Transverse colon (tissue), 4 donors: ENCODE measurements at regions not wholly inside any gene's neighbourhood (a gene's known extent, or its start where the extent isn't known, plus 50 kb on each side); places are given as distances from the start of the nearest gene placed in this dataset.

Experiments
- DNase-seq: peaks from one replicate; pipeline ENCODE4 v3.0.0-alpha.2; 2019
- H3K27ac ChIP-seq, 4 donors: fragments of 200-600 bp; sonication (generic); 2 replicates each; pipeline ENCODE4 v1.5.1; 2016 to 2018; ENCODE audit warnings: inconsistent platforms in 4 of 4
- H3K27me3 ChIP-seq: fragments of 200-600 bp; sonication (generic); 2 replicates; pipeline ENCODE4 v1.5.1; 2017; ENCODE audit warnings: inconsistent platforms
- H3K36me3 ChIP-seq, 4 donors: fragments of 200-600 bp; sonication (generic); 2 replicates each; pipeline ENCODE4 v1.5.1; 2017 to 2019; ENCODE audit warnings: inconsistent platforms in 4 of 4
- H3K4me1 ChIP-seq, 4 donors: fragments of 200-600 bp; sonication (generic); 2 replicates each; pipeline ENCODE4 v1.5.1; 2017 to 2020; ENCODE audit warnings: inconsistent platforms in 4 of 4
- H3K4me3 ChIP-seq, 4 donors: fragments of 200-600 bp; sonication (generic); 1 replicate in 1 of 4; 2 replicates in 3 of 4; pipeline versions ENCODE4 v1.5.1 to v1.6.1; 2017 to 2019; ENCODE audit warnings: inconsistent platforms in 4 of 4
- H3K9me3 ChIP-seq, 2 donors: fragments of 200-600 bp; sonication (generic); 2 replicates each; pipeline ENCODE4 v1.5.1; 2017 to 2019; ENCODE audit warnings: inconsistent platforms in 2 of 2
- EP300 ChIP-seq: sonication (generic); formaldehyde crosslinking; IDR thresholded peaks from one replicate; pipeline ENCODE4 v1.6.1; 2017; ENCODE audit warnings: antibody characterized with exemption, low read depth
- POLR2A ChIP-seq: fragments of 450-650 bp; IDR thresholded peaks from one replicate; pipeline ENCODE4 v1.6.1; 2016; ENCODE audit warnings: antibody characterized with exemption, mild to moderate bottlenecking, moderate library complexity
- POLR2AphosphoS5 ChIP-seq, 3 donors: sonication (generic); formaldehyde crosslinking; IDR thresholded peaks; one replicate each; pipeline ENCODE4 v1.6.1; 2016; ENCODE audit warnings: antibody characterized with exemption in 3 of 3
- WGBS, 2 donors: methylation state at CpG; one replicate each; pipeline ENCODE4 v1.1.5; 2018; ENCODE audit warnings: low coverage in 1 of 2; 5-methylcytosine and 5-hydroxymethylcytosine counted together
- in situ Hi-C, 4 donors: fragments of 200-750 bp; cut with MboI; loops; one replicate each; pipeline versions ENCODE4 v1.15.0 to v1.15.1; 2017; ENCODE audit warnings: low sequenced_read_pairs in 3 of 4, low pct_ligation_motif_present in 1 of 4, low pct_unique_long_range_greater_than_20kb in 1 of 4
- intact Hi-C: fragments of 100-400 bp; cut with DNase I; formaldehyde crosslinking; loops from one replicate; pipeline ENCODE4 v1.15.1; 2023; ENCODE audit warnings: low total_unique reads
- TF ChIP-seq, protein P1 (sequence below), 5 experiments: fragments of 200-600 bp in 3 of 5; fragments of 450-650 bp in 2 of 5; sonication (generic) in 3 of 5; IDR thresholded peaks; 1 replicate in 2 of 5; 2 replicates in 3 of 5; pipeline ENCODE4 v1.5.1; 2016 to 2017; ENCODE audit warnings: antibody characterized with exemption in 5 of 5, inconsistent platforms in 3 of 5, mild to moderate bottlenecking in 2 of 5, moderate library complexity in 1 of 5

DNA sequence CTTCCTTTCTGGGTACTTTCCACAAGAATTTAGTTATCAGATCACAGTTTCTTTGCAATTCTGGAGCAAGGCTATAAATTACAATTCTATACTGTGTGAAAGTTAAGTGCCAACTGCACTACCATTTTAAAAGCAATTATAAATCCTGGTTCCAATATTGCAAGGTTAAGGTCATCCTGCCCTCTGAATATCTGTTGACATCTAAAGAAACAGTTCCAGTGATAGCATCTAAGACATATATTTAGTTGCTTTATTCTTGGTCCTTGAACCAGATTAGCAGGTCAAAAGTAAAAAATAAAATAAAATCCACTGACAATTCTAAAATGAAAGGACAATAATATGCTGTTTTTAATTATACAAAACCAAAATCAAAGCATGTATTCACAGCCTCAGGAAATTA is 334.2 kb downstream of the ATXN7L3B start:
- H3K4me1 ChIP-seq, result no peaks in the 10 kb centered on the region
- intact Hi-C loops (no loop called here), in situ Hi-C loops (no loop called here)
- H3K27ac ChIP-seq, result no peak overlapping the region
- H3K4me3 ChIP-seq, result no peak overlapping the region
- no peaks in the 10 kb centered on the region for H3K9me3 ChIP-seq
- H3K36me3 ChIP-seq, result no peaks in the 10 kb centered on the region
- TF ChIP-seq POLR2AphosphoS5 (IDR thresholded peaks at IDR 0.05), result no peak
- TF ChIP-seq, protein P1, sequence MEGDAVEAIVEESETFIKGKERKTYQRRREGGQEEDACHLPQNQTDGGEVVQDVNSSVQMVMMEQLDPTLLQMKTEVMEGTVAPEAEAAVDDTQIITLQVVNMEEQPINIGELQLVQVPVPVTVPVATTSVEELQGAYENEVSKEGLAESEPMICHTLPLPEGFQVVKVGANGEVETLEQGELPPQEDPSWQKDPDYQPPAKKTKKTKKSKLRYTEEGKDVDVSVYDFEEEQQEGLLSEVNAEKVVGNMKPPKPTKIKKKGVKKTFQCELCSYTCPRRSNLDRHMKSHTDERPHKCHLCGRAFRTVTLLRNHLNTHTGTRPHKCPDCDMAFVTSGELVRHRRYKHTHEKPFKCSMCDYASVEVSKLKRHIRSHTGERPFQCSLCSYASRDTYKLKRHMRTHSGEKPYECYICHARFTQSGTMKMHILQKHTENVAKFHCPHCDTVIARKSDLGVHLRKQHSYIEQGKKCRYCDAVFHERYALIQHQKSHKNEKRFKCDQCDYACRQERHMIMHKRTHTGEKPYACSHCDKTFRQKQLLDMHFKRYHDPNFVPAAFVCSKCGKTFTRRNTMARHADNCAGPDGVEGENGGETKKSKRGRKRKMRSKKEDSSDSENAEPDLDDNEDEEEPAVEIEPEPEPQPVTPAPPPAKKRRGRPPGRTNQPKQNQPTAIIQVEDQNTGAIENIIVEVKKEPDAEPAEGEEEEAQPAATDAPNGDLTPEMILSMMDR (IDR thresholded peaks at IDR 0.05), result no peak
- no peaks in the 10 kb centered on the region for H3K27me3 ChIP-seq
- DNase-seq, result no peak

DNA sequence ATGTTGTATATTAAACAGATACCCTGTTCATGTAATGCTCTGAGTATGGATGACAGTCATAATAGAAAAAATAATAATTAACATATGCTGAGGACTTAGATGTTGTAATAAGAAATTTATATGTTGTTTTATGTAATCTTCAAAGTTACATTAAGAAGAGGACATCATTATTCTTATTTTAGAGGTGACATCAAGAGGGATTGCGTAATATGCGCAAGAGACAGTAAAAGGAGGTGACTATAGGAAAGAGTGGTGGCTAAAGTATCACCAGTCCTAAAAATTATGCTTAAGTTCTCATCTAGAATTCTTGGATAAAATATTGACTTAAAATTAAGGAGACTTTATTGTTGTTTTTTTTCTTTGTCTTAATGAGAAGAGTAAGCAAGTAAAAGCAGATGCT is 323.9 kb downstream of the KCNC2 start:
- no peak for DNase-seq
- no peaks in the 10 kb centered on the region for H3K9me3 ChIP-seq

DNA sequence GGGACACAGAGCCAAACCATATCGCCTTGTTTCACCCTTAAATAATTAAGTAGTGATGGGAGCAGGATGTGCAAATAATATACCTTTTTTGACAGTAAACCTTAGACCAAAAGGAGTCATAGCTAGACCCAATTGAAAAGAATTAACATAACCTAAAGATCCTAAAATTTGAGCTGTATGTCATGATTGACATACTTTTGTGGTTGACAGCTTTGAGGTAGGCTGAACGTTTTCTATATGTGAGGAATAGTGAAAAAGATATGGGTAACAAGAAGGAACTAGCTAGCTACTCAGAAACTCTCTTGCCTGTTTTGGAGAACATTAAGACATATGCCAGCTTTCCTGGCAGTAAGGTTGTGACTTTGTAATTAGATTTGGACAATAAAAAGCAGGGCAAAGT is 320.6 kb downstream of the KCNC2 start:
- no peaks in the 10 kb centered on the region for H3K27me3 ChIP-seq
- no peak overlapping the region for H3K27ac ChIP-seq
- 67 to 72% methylated on average over 2 of the region's 2 CpGs for WGBS, 2 donors
- no peak overlapping the region for H3K4me3 ChIP-seq
- in situ Hi-C loops, result no loop called here
- intact Hi-C loops, result no loop called here
- H3K9me3 ChIP-seq, result no peaks in the 10 kb centered on the region
- H3K36me3 ChIP-seq, result no peaks in the 10 kb centered on the region
- DNase-seq, result no peak
- TF ChIP-seq, protein P1 (IDR thresholded peaks at IDR 0.05), result no peak
- TF ChIP-seq EP300, result no peak
- TF ChIP-seq POLR2A, result no peak
- no peak for TF ChIP-seq POLR2AphosphoS5 (IDR thresholded peaks at IDR 0.05)
- peaks cover 0 to 6% (median 0%) of the 10 kb centered on the region in 4 donors for H3K4me1 ChIP-seq

More for the DNA sequence above, 323.9 kb downstream of the KCNC2 start:
- intact Hi-C loops, result no loop called here
- Histone ChIP-seq H3K4me3 (no peak overlapping the region), H3K27ac (no peak overlapping the region), H3K36me3 (no peaks in the 10 kb centered on the region), H3K4me1 (peaks cover 0 to 6% (median 0%) of the 10 kb centered on the region in 4 donors), H3K27me3 (no peaks in the 10 kb centered on the region)
- 50 to 64% methylated on average over 2 of the region's 2 CpGs for WGBS, 2 donors
- in situ Hi-C loops, result no loop called here
- TF ChIP-seq POLR2AphosphoS5 (IDR thresholded peaks at IDR 0.05), result no peak
- no peak for TF ChIP-seq EP300
- TF ChIP-seq, protein P1 (IDR thresholded peaks at IDR 0.05), result no peak
- no peak for TF ChIP-seq POLR2A

DNA sequence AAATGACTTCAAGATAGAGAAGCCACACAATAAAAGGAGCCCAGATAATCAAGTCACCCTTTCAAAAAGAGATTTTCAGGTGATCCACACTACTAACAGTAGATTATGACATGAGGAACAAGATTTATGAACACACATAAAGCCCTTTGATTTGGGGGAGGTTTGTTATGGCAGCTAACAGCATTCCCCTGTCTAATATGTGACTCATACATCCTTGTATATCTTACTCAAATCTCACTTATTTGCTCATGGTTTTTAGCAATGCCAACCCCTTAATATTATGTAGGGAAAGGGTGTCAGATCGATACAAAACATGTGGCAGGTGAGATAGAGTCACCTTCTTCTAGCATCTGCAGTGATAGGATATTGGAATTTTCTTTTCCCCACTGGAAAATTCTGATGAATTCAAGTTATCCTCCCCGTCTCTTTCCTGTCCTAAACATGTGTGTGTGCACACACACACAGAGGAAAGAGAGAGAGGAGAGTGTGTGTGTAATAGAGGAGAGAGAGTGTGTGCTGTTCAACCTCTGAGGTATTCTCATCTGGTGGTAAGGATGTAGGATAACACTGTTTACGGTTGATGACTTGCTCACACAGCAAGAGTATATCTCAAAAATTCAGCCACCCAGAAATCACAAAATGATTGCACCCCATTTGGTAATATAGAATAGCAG is 319.9 kb downstream of the KCNC2 start:
- Histone ChIP-seq H3K4me1 (peaks cover 0 to 6% (median 0%) of the 10 kb centered on the region in 4 donors), H3K27ac (no peak overlapping the region), H3K9me3 (no peaks in the 10 kb centered on the region), H3K4me3 (no peak overlapping the region), H3K27me3 (no peaks in the 10 kb centered on the region), H3K36me3 (no peaks in the 10 kb centered on the region)
- in situ Hi-C loops, result no loop called here
- 36 to 60% methylated on average over 3 of the region's 3 CpGs for WGBS, 2 donors
- no peak for DNase-seq
- TF ChIP-seq EP300, result no peak
- no peak for TF ChIP-seq POLR2A
- TF ChIP-seq, protein P1 (IDR thresholded peaks at IDR 0.05), result no peak
- TF ChIP-seq POLR2AphosphoS5 (IDR thresholded peaks at IDR 0.05), result no peak
- intact Hi-C loops, result no loop called here
